Dermis blood vessel endothelial cell (primary cell): ENCODE measurements at regions not wholly inside any gene's neighbourhood (a gene's known extent, or its start where the extent isn't known, plus 50 kb on each side); places are given as distances from the start of the nearest gene placed in this dataset.

Source experiments
- DNase-seq: peaks from one replicate; pipeline ENCODE4 v3.0.0; 2010

GRCh38 chr11:80379620-80380278, 938.9 kb upstream of the TENM4 start:
- DNase-seq, result no peak

- DNase-seq, result no peak
These were observed 931.1 kb upstream of the TENM4 start for GRCh38 chr11:80371931-80372330.

GRCh38 chr11:80365980-80366379, 925.1 kb upstream of the TENM4 start:
- no peak for DNase-seq

GRCh38 chr11:80365076-80365725, 924.4 kb upstream of the TENM4 start:
- DNase-seq, result no peak

- no peak for DNase-seq
These were observed 921.9 kb upstream of the TENM4 start for GRCh38 chr11:80362563-80363340.

- DNase-seq, result no peak
These were observed 914.4 kb upstream of the TENM4 start for GRCh38 chr11:80355251-80355650.

GRCh38 chr11:80350541-80350940, 909.7 kb upstream of the TENM4 start:
- DNase-seq, result no peak

GRCh38 chr11:80349997-80350396, 909.2 kb upstream of the TENM4 start:
- DNase-seq, result no peak

GRCh38 chr11:80346353-80347059, 905.7 kb upstream of the TENM4 start:
- no peak for DNase-seq

GRCh38 chr11:80343436-80343835, 902.6 kb upstream of the TENM4 start:
- DNase-seq, result no peak

GRCh38 chr11:80338231-80338630, 897.4 kb upstream of the TENM4 start:
- no peak for DNase-seq

GRCh38 chr11:80331694-80332093, 890.9 kb upstream of the TENM4 start:
- no peak for DNase-seq

GRCh38 chr11:80330264-80330663, 889.4 kb upstream of the TENM4 start:
- DNase-seq, result no peak

GRCh38 chr11:80328774-80329173, 887.9 kb upstream of the TENM4 start:
- DNase-seq, result no peak

- DNase-seq, result no peak
These were observed 887.3 kb upstream of the TENM4 start for GRCh38 chr11:80327956-80328614.

GRCh38 chr11:80321786-80322185, 881.0 kb upstream of the TENM4 start:
- DNase-seq, result no peak

- no peak for DNase-seq
These were observed 879.9 kb upstream of the TENM4 start for GRCh38 chr11:80320765-80321164.

- no peak for DNase-seq
These were observed 879.4 kb upstream of the TENM4 start for GRCh38 chr11:80320226-80320625.

GRCh38 chr11:80317612-80318011, 876.8 kb upstream of the TENM4 start:
- no peak for DNase-seq

- DNase-seq, result no peak
These were observed 874.4 kb upstream of the TENM4 start for GRCh38 chr11:80315200-80315599.

GRCh38 chr11:80309301-80309700, 868.5 kb upstream of the TENM4 start:
- DNase-seq, result no peak

GRCh38 chr11:80307676-80308075, 866.8 kb upstream of the TENM4 start:
- DNase-seq, result no peak
